ENCODE measurements at regions not wholly inside any gene's neighbourhood (a gene's known extent, or its start where the extent isn't known, plus 50 kb on each side); places are given as distances from the start of the nearest gene placed in this dataset.

GRCh38 chr9:82234160-82234943 is 245.8 kb downstream of the SPATA31D1 start:
- FAIRE-seq (no peak), DNase-seq (ENCODE audit: insufficient read length, low spot score) (no peak)
- TF ChIP-seq CTCF (IDR thresholded peaks at IDR 0.05; ENCODE audit: insufficient read depth, missing control alignments) = no peak

GRCh38 chr9:82242285-82242963 is 253.9 kb downstream of the SPATA31D1 start:
- FAIRE-seq (no peak), DNase-seq (ENCODE audit: insufficient read length, low spot score) (no peak)
- no peak for TF ChIP-seq CTCF (IDR thresholded peaks at IDR 0.05; ENCODE audit: insufficient read depth, missing control alignments)

- FAIRE-seq = no peak
- no peak for TF ChIP-seq CTCF (IDR thresholded peaks at IDR 0.05; ENCODE audit: insufficient read depth, missing control alignments)
- DNase-seq (ENCODE audit: insufficient read length, low spot score) = no peak
Measured at GRCh38 chr9:82247318-82247717, 258.7 kb downstream of the SPATA31D1 start.

GRCh38 chr9:82252116-82252515 is 263.5 kb downstream of the SPATA31D1 start:
- FAIRE-seq = no peak
- no peak for DNase-seq (ENCODE audit: insufficient read length, low spot score)
- no peak for TF ChIP-seq CTCF (IDR thresholded peaks at IDR 0.05; ENCODE audit: insufficient read depth, missing control alignments)

GRCh38 chr9:82254646-82255367 is 266.2 kb downstream of the SPATA31D1 start:
- DNase-seq (ENCODE audit: insufficient read length, low spot score) (no peak), FAIRE-seq (no peak)
- TF ChIP-seq CTCF (IDR thresholded peaks at IDR 0.05; ENCODE audit: insufficient read depth, missing control alignments) = no peak

- FAIRE-seq = no peak
- no peak for DNase-seq (ENCODE audit: insufficient read length, low spot score)
- TF ChIP-seq CTCF (IDR thresholded peaks at IDR 0.05; ENCODE audit: insufficient read depth, missing control alignments) = no peak
Measured at GRCh38 chr9:82255481-82256176, 267.1 kb downstream of the SPATA31D1 start.

All from D721Med (cell line).